ENCODE measurements at regions not wholly inside any gene's neighbourhood (a gene's known extent, or its start where the extent isn't known, plus 50 kb on each side); places are given as distances from the start of the nearest gene placed in this dataset.

DNA sequence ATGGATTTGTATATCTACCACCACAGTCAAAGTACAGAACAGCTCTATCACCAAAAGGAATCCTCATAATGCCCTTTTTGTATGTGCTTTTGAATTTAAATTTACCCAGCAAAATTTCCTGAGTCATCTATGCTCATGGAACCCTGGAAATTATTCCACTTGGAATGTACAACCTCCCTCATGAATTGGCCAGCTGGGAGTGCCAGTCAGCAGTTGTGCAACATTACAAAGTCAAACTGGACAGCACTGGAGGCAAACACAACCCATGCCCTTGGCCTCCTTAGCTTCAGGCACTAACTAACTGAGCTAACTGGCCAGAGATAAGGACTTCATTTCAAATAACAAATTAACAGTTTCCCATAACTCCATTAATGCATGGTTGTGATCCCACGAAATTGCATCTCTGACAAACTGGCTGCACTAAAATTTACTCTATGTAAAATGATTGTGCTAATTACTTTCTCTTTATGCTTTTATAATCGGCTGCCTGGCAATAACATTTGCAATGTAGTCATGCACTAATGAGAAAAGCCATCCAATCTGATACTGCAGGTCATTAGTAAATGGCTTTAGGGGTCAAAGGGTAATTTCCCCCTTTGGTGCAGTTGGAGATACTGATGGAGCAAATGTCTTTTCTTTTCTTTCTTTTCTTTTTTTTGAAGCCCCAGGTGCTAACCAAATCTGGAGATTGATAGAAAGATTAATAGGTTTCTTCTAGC is 270.5 kb downstream of the ACTR3 start (continued):
- TF ChIP-seq, protein P1, sequence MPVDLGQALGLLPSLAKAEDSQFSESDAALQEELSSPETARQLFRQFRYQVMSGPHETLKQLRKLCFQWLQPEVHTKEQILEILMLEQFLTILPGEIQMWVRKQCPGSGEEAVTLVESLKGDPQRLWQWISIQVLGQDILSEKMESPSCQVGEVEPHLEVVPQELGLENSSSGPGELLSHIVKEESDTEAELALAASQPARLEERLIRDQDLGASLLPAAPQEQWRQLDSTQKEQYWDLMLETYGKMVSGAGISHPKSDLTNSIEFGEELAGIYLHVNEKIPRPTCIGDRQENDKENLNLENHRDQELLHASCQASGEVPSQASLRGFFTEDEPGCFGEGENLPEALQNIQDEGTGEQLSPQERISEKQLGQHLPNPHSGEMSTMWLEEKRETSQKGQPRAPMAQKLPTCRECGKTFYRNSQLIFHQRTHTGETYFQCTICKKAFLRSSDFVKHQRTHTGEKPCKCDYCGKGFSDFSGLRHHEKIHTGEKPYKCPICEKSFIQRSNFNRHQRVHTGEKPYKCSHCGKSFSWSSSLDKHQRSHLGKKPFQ (CRISPR knock-in tag; IDR thresholded peaks at IDR 0.05; ENCODE audit: insufficient replicate concordance) = no peak
- no peak for TF ChIP-seq SMAD1 (CRISPR knock-in tag; IDR thresholded peaks at IDR 0.05; ENCODE audit: borderline replicate concordance, low read depth)
- no peak for TF ChIP-seq ZNF780A (CRISPR knock-in tag; IDR thresholded peaks at IDR 0.05)
- TF ChIP-seq CHD2 (IDR thresholded peaks at IDR 0.05; ENCODE audit: low read depth, low read length) = no peak
- TF ChIP-seq CCAR2 (optimal IDR thresholded peaks at IDR 0.05; ENCODE audit: low read depth, low read length) = no peak
- no peak for TF ChIP-seq YEATS4 (CRISPR knock-in tag; IDR thresholded peaks at IDR 0.05; ENCODE audit: borderline replicate concordance)
- no peak for TF ChIP-seq RFXANK (CRISPR knock-in tag; IDR thresholded peaks at IDR 0.05)
- no peak for TF ChIP-seq ZNF382 (CRISPR knock-in tag; IDR thresholded peaks at IDR 0.05; ENCODE audit: borderline replicate concordance)
- TF ChIP-seq, protein P2, sequence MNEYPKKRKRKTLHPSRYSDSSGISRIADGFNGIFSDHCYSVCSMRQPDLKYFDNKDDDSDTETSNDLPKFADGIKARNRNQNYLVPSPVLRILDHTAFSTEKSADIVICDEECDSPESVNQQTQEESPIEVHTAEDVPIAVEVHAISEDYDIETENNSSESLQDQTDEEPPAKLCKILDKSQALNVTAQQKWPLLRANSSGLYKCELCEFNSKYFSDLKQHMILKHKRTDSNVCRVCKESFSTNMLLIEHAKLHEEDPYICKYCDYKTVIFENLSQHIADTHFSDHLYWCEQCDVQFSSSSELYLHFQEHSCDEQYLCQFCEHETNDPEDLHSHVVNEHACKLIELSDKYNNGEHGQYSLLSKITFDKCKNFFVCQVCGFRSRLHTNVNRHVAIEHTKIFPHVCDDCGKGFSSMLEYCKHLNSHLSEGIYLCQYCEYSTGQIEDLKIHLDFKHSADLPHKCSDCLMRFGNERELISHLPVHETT (CRISPR knock-in tag; conservative IDR thresholded peaks at IDR 0.05) = no peak
- no peak for TF ChIP-seq MBD4 (IDR thresholded peaks at IDR 0.05; ENCODE audit: borderline replicate concordance, low read length)
- no peak for TF ChIP-seq ZFP82 (CRISPR knock-in tag; IDR thresholded peaks at IDR 0.05; ENCODE audit: borderline replicate concordance)
- TF ChIP-seq, protein P3, sequence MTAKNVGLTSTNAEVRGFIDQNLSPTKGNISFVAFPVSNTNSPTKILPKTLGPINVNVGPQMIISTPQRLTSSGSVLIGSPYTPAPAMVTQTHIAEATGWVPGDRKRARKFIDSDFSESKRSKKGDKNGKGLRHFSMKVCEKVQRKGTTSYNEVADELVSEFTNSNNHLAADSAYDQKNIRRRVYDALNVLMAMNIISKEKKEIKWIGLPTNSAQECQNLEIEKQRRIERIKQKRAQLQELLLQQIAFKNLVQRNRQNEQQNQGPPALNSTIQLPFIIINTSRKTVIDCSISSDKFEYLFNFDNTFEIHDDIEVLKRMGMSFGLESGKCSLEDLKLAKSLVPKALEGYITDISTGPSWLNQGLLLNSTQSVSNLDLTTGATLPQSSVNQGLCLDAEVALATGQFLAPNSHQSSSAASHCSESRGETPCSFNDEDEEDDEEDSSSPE (CRISPR knock-in tag; IDR thresholded peaks at IDR 0.05) = no peak
- TF ChIP-seq, protein P4, sequence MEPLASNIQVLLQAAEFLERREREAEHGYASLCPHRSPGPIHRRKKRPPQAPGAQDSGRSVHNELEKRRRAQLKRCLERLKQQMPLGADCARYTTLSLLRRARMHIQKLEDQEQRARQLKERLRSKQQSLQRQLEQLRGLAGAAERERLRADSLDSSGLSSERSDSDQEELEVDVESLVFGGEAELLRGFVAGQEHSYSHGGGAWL (CRISPR knock-in tag; IDR thresholded peaks at IDR 0.05) = no peak
- TF ChIP-seq, protein P5, sequence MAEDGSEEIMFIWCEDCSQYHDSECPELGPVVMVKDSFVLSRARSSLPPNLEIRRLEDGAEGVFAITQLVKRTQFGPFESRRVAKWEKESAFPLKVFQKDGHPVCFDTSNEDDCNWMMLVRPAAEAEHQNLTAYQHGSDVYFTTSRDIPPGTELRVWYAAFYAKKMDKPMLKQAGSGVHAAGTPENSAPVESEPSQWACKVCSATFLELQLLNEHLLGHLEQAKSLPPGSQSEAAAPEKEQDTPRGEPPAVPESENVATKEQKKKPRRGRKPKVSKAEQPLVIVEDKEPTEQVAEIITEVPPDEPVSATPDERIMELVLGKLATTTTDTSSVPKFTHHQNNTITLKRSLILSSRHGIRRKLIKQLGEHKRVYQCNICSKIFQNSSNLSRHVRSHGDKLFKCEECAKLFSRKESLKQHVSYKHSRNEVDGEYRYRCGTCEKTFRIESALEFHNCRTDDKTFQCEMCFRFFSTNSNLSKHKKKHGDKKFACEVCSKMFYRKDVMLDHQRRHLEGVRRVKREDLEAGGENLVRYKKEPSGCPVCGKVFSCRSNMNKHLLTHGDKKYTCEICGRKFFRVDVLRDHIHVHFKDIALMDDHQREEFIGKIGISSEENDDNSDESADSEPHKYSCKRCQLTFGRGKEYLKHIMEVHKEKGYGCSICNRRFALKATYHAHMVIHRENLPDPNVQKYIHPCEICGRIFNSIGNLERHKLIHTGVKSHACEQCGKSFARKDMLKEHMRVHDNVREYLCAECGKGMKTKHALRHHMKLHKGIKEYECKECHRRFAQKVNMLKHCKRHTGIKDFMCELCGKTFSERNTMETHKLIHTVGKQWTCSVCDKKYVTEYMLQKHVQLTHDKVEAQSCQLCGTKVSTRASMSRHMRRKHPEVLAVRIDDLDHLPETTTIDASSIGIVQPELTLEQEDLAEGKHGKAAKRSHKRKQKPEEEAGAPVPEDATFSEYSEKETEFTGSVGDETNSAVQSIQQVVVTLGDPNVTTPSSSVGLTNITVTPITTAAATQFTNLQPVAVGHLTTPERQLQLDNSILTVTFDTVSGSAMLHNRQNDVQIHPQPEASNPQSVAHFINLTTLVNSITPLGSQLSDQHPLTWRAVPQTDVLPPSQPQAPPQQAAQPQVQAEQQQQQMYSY (CRISPR knock-in tag; IDR thresholded peaks at IDR 0.05) = no peak
- TF ChIP-seq PRMT3 (CRISPR knock-in tag; IDR thresholded peaks at IDR 0.05; ENCODE audit: borderline replicate concordance, low read depth) = no peak
- no peak for TF ChIP-seq ZNF3 (CRISPR knock-in tag; IDR thresholded peaks at IDR 0.05)
- TF ChIP-seq ZNF598 (CRISPR knock-in tag; IDR thresholded peaks at IDR 0.05; ENCODE audit: borderline replicate concordance) = no peak
- TF ChIP-seq, protein P6, sequence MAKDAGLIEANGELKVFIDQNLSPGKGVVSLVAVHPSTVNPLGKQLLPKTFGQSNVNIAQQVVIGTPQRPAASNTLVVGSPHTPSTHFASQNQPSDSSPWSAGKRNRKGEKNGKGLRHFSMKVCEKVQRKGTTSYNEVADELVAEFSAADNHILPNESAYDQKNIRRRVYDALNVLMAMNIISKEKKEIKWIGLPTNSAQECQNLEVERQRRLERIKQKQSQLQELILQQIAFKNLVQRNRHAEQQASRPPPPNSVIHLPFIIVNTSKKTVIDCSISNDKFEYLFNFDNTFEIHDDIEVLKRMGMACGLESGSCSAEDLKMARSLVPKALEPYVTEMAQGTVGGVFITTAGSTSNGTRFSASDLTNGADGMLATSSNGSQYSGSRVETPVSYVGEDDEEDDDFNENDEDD (CRISPR knock-in tag; IDR thresholded peaks at IDR 0.05; ENCODE audit: borderline replicate concordance) = no peak
- TF ChIP-seq RXRA (CRISPR knock-in tag; IDR thresholded peaks at IDR 0.05) = no peak; the same call in 1 of the 2 replicates
- peak; percentile 94; the same call in 1 of the 2 replicates for TF ChIP-seq CBX5 (CRISPR knock-in tag; IDR thresholded peaks at IDR 0.05; ENCODE audit: borderline replicate concordance)
